ENCODE measurements at regions not wholly inside any gene's neighbourhood (a gene's known extent, or its start where the extent isn't known, plus 50 kb on each side); places are given as distances from the start of the nearest gene placed in this dataset.

DNA sequence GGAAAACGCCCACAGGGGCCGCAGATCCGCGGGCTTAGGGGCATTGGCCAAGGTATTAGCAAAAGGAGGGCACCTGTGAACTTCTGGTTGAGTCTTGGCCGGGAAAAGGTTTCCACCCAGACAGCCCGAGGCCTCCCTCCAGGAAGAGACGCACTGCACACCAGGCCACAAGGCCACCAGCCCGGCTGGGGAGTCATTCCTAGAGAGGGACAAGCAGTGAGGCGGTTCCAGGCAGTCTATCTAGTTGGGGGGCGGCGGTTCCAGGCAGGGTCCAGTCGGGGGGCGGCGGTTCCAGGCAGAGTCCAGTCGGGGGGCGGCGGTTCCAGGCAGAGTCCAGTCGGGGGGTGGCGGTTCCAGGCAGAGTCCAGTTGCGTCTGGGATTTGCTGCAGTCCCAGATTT is 518.5 kb downstream of the GLRX3 start:
- no peaks in the 10 kb centered on the region for H3K79me2 ChIP-seq (ENCODE audit: insufficient read depth, low read length)
- H3K4me3 Mint-ChIP-seq = no peak overlapping the region
- H3K4me2 ChIP-seq (ENCODE audit: insufficient read depth, insufficient read length, low read length) = no peak overlapping the region
- H3K27me3 ChIP-seq (ENCODE audit: insufficient read depth, low read length) = no peaks in the 10 kb centered on the region
- H3K36me3 Mint-ChIP-seq (ENCODE audit: insufficient read depth in 1 of 3, low read depth in 3 of 3) = no peaks in the 10 kb centered on the region; a peak in 2 of 7 replicates
- H2BK12ac ChIP-seq (ENCODE audit: insufficient read length, low read depth, low read length) = no peak overlapping the region
- H2BK15ac ChIP-seq (ENCODE audit: low read depth, low read length) = no peak overlapping the region
- H3K9me3 ChIP-seq (ENCODE audit: control insufficient read depth, low read depth, low read length) = no peaks in the 10 kb centered on the region
- DNase-seq = no peak
- H3K4me1 Mint-ChIP-seq = peaks cover 0 to 10% of the 10 kb centered on the region in 2 experiments; a peak in 2 of 4 replicates
- H3K9me3 Mint-ChIP-seq = no peaks in the 10 kb centered on the region; a peak in 1 of 5 replicates
- H3K27ac Mint-ChIP-seq = no peak overlapping the region
- TF ChIP-seq, protein P1, sequence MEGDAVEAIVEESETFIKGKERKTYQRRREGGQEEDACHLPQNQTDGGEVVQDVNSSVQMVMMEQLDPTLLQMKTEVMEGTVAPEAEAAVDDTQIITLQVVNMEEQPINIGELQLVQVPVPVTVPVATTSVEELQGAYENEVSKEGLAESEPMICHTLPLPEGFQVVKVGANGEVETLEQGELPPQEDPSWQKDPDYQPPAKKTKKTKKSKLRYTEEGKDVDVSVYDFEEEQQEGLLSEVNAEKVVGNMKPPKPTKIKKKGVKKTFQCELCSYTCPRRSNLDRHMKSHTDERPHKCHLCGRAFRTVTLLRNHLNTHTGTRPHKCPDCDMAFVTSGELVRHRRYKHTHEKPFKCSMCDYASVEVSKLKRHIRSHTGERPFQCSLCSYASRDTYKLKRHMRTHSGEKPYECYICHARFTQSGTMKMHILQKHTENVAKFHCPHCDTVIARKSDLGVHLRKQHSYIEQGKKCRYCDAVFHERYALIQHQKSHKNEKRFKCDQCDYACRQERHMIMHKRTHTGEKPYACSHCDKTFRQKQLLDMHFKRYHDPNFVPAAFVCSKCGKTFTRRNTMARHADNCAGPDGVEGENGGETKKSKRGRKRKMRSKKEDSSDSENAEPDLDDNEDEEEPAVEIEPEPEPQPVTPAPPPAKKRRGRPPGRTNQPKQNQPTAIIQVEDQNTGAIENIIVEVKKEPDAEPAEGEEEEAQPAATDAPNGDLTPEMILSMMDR (conservative IDR thresholded peaks at IDR 0.05) = no peak
- H2BK120ac ChIP-seq (ENCODE audit: low read depth, low read length, poor library complexity, severe bottlenecking) = no peak overlapping the region
- H4K8ac ChIP-seq (replicated peaks; ENCODE audit: insufficient read length, low read depth, low read length) = no peak overlapping the region
- H2BK20ac ChIP-seq (ENCODE audit: low read depth, low read length, poor library complexity, severe bottlenecking) = no peak overlapping the region
- no CpG with 5 or more reads among the region's 20 CpGs for WGBS (ENCODE audit: extremely low coverage, insufficient read length, low lambda C conversion rate)
- H3K79me1 ChIP-seq (ENCODE audit: insufficient read depth, low read depth, low read length, poor library complexity, severe bottlenecking) = no peaks in the 10 kb centered on the region
- no peaks in the 10 kb centered on the region; the same call in 1 of the 2 replicates for H3K4me1 ChIP-seq (ENCODE audit: insufficient read depth, low read length)
- peaks cover 4% of the 10 kb centered on the region; the same call in 1 of the 2 replicates for H3K27me3 Mint-ChIP-seq (ENCODE audit: low read depth)
- no peak overlapping the region for H4K91ac ChIP-seq (ENCODE audit: insufficient read length, low read depth, low read length)
- H2AFZ ChIP-seq (ENCODE audit: low read length) = no peak overlapping the region
- no peak overlapping the region for H3T11ph ChIP-seq (ENCODE audit: low read length)
- no peaks in the 10 kb centered on the region for H4K20me1 ChIP-seq (ENCODE audit: control insufficient read depth, insufficient read depth, insufficient read length)
- H4K5ac ChIP-seq (ENCODE audit: insufficient read length, low read depth, low read length) = no peak overlapping the region
- no peak overlapping the region for H2BK5ac ChIP-seq (ENCODE audit: insufficient read length, low read length)
- no peaks in the 10 kb centered on the region for H3K23me2 ChIP-seq (ENCODE audit: insufficient read length, low read depth, low read length, poor library complexity, severe bottlenecking)
- H3K4ac ChIP-seq (ENCODE audit: low read depth, low read length) = no peak overlapping the region
- no peak overlapping the region for H3K18ac ChIP-seq (ENCODE audit: insufficient read length, low read depth, low read length)
- H3K56ac ChIP-seq (ENCODE audit: insufficient read length, low read depth, low read length) = no peak overlapping the region
- H3K27ac ChIP-seq (ENCODE audit: insufficient read length, low read depth, low read length) = no peak overlapping the region
- no peak overlapping the region for H3K14ac ChIP-seq (ENCODE audit: insufficient read depth, low read length)
- H2AK5ac ChIP-seq (ENCODE audit: insufficient read length, low read length) = no peak overlapping the region
- H3K23ac ChIP-seq (ENCODE audit: insufficient read length, low read depth, low read length) = no peak overlapping the region
- no peak overlapping the region for H3K9ac ChIP-seq (ENCODE audit: extremely low read depth, insufficient read length, low read length)

Data from H9 (cell line).